K562 (cell line): ENCODE measurements at regions not wholly inside any gene's neighbourhood (a gene's known extent, or its start where the extent isn't known, plus 50 kb on each side); places are given as distances from the start of the nearest gene placed in this dataset.

Experiments
- ATAC-seq: fragments of 200-7000 bp; cut with Tn5 transposase; 3 replicates; pipeline ENCODE4 v1.9.1; 2020; ENCODE audit warnings: moderate library complexity
- BruUV-seq: library from RNA; stranded (reverse); fragments of 400-500 nt; replicated peaks from 2 replicates; lab custom pipeline; 2021; lab: Mats Ljungman, UMichigan
- CTCF ChIA-PET: fragments of 300-600 bp; formaldehyde crosslinking; extraction: SDS; loops from one replicate; lab custom pipeline; 2021; ENCODE audit warnings: low intra/inter-chr PET ratio; lab: Yijun Ruan, JAX
- POLR2A ChIA-PET: fragments of 300-600, 350-650 bp; sonication (Branson Sonifier 250); formaldehyde crosslinking; extraction: SDS; loops from one replicate; lab custom pipeline; 2021; ENCODE audit warnings: antibody characterized with exemption, inconsistent platforms; lab: Yijun Ruan, JAX
- DNase-seq, 4 experiments: peaks; one replicate each; pipeline versions ENCODE4 v3.0.0 to v3.0.0-alpha.2; 2011 to 2018; ENCODE audit warnings: low spot score in 3 of 4, mixed read lengths in 3 of 4; ENCODE audit errors: extremely low read depth in 1 of 4
- FAIRE-seq: peaks from 2 replicates; lab custom pipeline; 2011; peaks lifted over from hg19 to GRCh38; lab: Jason Lieb, UNC
- H2AFZ ChIP-seq: 2 replicates; pipeline ENCODE4 v1.6.0; 2011; ENCODE audit warnings: low read depth, low read length, control low read depth, inconsistent platforms
- H3K27ac ChIP-seq: fragments of 200-600 bp; 3 replicates; pipeline ENCODE4 v1.8.0; 2011; ENCODE audit warnings: low read depth, mild to moderate bottlenecking, control low read depth, inconsistent platforms, low read length, moderate library complexity, mixed read lengths; ENCODE audit errors: extremely low read depth
- H3K27me3 ChIP-seq, 2 experiments: fragments of 300-600 bp in 1 of 2; 2 replicates in 1 of 2; 3 replicates in 1 of 2; pipeline versions ENCODE4 v1.6.0 to v1.8.0; 2011; ENCODE audit warnings: inconsistent platforms in 2 of 2, low read length in 2 of 2, mild to moderate bottlenecking in 1 of 2, mixed read lengths in 1 of 2, moderate library complexity in 1 of 2; ENCODE audit not compliant: control insufficient read depth in 2 of 2, insufficient read depth in 2 of 2
- H3K36me3 ChIP-seq: fragments of 300-600 bp; 3 replicates; pipeline ENCODE4 v1.8.0; 2011; ENCODE audit warnings: mild to moderate bottlenecking, low read length, inconsistent platforms; ENCODE audit not compliant: control insufficient read depth, insufficient read depth
- H3K4me1 ChIP-seq, 2 experiments: fragments of 200-600 bp in 1 of 2; replicated peaks in 1 of 2; 2 replicates in 1 of 2; 3 replicates in 1 of 2; pipeline versions ENCODE4 v1.5.1 to v1.8.0; 2011; ENCODE audit warnings: inconsistent platforms in 2 of 2, low read length in 2 of 2, mild to moderate bottlenecking in 1 of 2, mixed read lengths in 1 of 2, moderate library complexity in 1 of 2; ENCODE audit not compliant: control insufficient read depth in 2 of 2, insufficient read depth in 2 of 2
- H3K4me2 ChIP-seq: 2 replicates; pipeline ENCODE4 v1.6.1; 2011; ENCODE audit warnings: low read length, control low read depth, inconsistent platforms, mixed read lengths; ENCODE audit not compliant: insufficient read depth
- H3K4me3 ChIP-seq: fragments of 200-600 bp; sonication (generic), shearing (Covaris generic); 2 replicates; pipeline ENCODE4 v1.5.1; 2016; ENCODE audit warnings: control low read depth, inconsistent platforms
- H3K79me2 ChIP-seq: fragments of 200-600 bp; 3 replicates; pipeline ENCODE4 v1.8.0; 2011; ENCODE audit warnings: low read length, inconsistent platforms; ENCODE audit not compliant: control insufficient read depth, insufficient read depth
- H3K9ac ChIP-seq, 2 experiments: 2 replicates each; pipeline versions ENCODE4 v1.6.0 to v1.6.1; 2011; ENCODE audit warnings: low read depth in 2 of 2, low read length in 2 of 2, control low read depth in 1 of 2, inconsistent platforms in 1 of 2, mild to moderate bottlenecking in 1 of 2, mixed read lengths in 1 of 2; ENCODE audit not compliant: insufficient read depth in 1 of 2
- H3K9me1 ChIP-seq: one replicate; pipeline ENCODE4 v1.6.0; 2011; ENCODE audit warnings: inconsistent platforms, mild to moderate bottlenecking, low read length, moderate library complexity; ENCODE audit not compliant: control insufficient read depth, insufficient read depth
- H3K9me3 ChIP-seq: replicated peaks from 2 replicates; pipeline ENCODE4 v1.5.1; 2011; ENCODE audit warnings: low read depth, low read length, inconsistent platforms; ENCODE audit not compliant: control insufficient read depth, insufficient read depth
- H4K20me1 ChIP-seq: replicated peaks from 2 replicates; pipeline ENCODE4 v1.6.1; 2011; ENCODE audit warnings: low read length, inconsistent platforms, mixed read lengths; ENCODE audit not compliant: control insufficient read depth, insufficient read depth
- CREB5 ChIP-seq: fragments of 250-450 bp; sonication (Bioruptor Pico); IDR thresholded peaks from 2 replicates; pipeline ENCODE4 v1.5.0; 2020; ENCODE audit warnings: mild to moderate bottlenecking
- HMGN3 ChIP-seq: IDR thresholded peaks from 2 replicates; pipeline ENCODE4 v1.6.1; 2011; ENCODE audit warnings: borderline replicate concordance, low read depth, mild to moderate bottlenecking, mixed read lengths, low read length; ENCODE audit not compliant: insufficient read length; ENCODE audit errors: extremely low read depth
- MIER1 ChIP-seq: fragments of 450-650 bp; IDR thresholded peaks from 2 replicates; pipeline ENCODE4 v1.6.1; 2016; ENCODE audit warnings: antibody characterized with exemption, mild to moderate bottlenecking, low read depth
- NELFE ChIP-seq: IDR thresholded peaks from 2 replicates; pipeline ENCODE4 v1.6.1; 2011; ENCODE audit warnings: mild to moderate bottlenecking; ENCODE audit not compliant: insufficient read depth, insufficient read length
- SMARCE1 ChIP-seq: fragments of 450-650 bp; IDR thresholded peaks from 2 replicates; pipeline ENCODE4 v1.7.1; 2016; ENCODE audit warnings: mild to moderate bottlenecking
- ZNF740 ChIP-seq, 3 experiments: fragments of 200-800 bp in 1 of 3; sonication (Bioruptor generic) in 1 of 3; sonication (generic) in 1 of 3; formaldehyde crosslinking in 1 of 3; IDR thresholded peaks; 2 replicates each; pipeline versions ENCODE4 v1.6.1 to v1.8.0; 2016 to 2022; ENCODE audit warnings: mild to moderate bottlenecking in 2 of 3, missing compliant biosample characterization in 2 of 3, missing genetic modification characterization in 2 of 3, missing genetic modification reagents in 1 of 3
- WGBS: fragments of 100-300 bp; shearing (Covaris generic); methylation state at CpG from one replicate; pipeline ENCODE4 v1.1.6; 2016; ENCODE audit warnings: low coverage, mixed read lengths; ENCODE audit not compliant: insufficient coverage; ENCODE audit errors: missing lambda C conversion rate; 5-methylcytosine and 5-hydroxymethylcytosine counted together
- in situ Hi-C: fragments of 300-500 bp; cut with MboI; formaldehyde crosslinking; loops from 4 replicates; pipeline ENCODE4 v1.15.0; 2018; ENCODE audit warnings: inconsistent platforms, mixed read lengths
- intact Hi-C: fragments of 100-400 bp; cut with micrococcal nuclease; formaldehyde crosslinking; loops from 2 replicates; pipeline ENCODE4 v1.14.2; 2022
- TF ChIP-seq, protein P1 (sequence below): sonication (generic); formaldehyde crosslinking; IDR thresholded peaks from 2 replicates; pipeline ENCODE4 v1.8.0; 2022; ENCODE audit warnings: mild to moderate bottlenecking, missing genetic modification reagents
- TF ChIP-seq, protein P2 (sequence below): fragments of 450-650 bp; IDR thresholded peaks from 2 replicates; pipeline ENCODE4 v1.6.1; 2017; ENCODE audit warnings: antibody characterized with exemption
- TF ChIP-seq, protein P3 (sequence below), 3 experiments: fragments of 200-800 bp in 1 of 3; fragments of 250-450 bp in 1 of 3; fragments of 450-650 bp in 1 of 3; sonication (Bioruptor Pico) in 1 of 3; sonication (Bioruptor generic) in 1 of 3; formaldehyde crosslinking in 1 of 3; IDR thresholded peaks; 2 replicates each; pipeline versions ENCODE4 v1.6.1 to v1.8.0; 2016 to 2022; ENCODE audit warnings: mild to moderate bottlenecking in 2 of 3, missing genetic modification characterization in 2 of 3, missing compliant biosample characterization in 1 of 3, moderate library complexity in 1 of 3

GRCh38 chr2:150627526-150627925, 140.1 kb upstream of the RND3 start (continued):
- TF ChIP-seq, protein P1, sequence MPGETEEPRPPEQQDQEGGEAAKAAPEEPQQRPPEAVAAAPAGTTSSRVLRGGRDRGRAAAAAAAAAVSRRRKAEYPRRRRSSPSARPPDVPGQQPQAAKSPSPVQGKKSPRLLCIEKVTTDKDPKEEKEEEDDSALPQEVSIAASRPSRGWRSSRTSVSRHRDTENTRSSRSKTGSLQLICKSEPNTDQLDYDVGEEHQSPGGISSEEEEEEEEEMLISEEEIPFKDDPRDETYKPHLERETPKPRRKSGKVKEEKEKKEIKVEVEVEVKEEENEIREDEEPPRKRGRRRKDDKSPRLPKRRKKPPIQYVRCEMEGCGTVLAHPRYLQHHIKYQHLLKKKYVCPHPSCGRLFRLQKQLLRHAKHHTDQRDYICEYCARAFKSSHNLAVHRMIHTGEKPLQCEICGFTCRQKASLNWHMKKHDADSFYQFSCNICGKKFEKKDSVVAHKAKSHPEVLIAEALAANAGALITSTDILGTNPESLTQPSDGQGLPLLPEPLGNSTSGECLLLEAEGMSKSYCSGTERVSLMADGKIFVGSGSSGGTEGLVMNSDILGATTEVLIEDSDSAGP (CRISPR knock-in tag): no peak
- TF ChIP-seq SMARCE1: no peak
- TF ChIP-seq, protein P2, sequence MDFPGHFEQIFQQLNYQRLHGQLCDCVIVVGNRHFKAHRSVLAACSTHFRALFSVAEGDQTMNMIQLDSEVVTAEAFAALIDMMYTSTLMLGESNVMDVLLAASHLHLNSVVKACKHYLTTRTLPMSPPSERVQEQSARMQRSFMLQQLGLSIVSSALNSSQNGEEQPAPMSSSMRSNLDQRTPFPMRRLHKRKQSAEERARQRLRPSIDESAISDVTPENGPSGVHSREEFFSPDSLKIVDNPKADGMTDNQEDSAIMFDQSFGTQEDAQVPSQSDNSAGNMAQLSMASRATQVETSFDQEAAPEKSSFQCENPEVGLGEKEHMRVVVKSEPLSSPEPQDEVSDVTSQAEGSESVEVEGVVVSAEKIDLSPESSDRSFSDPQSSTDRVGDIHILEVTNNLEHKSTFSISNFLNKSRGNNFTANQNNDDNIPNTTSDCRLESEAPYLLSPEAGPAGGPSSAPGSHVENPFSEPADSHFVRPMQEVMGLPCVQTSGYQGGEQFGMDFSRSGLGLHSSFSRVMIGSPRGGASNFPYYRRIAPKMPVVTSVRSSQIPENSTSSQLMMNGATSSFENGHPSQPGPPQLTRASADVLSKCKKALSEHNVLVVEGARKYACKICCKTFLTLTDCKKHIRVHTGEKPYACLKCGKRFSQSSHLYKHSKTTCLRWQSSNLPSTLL: no peak
- TF ChIP-seq NELFE: no peak
- TF ChIP-seq MIER1: no peak
- TF ChIP-seq CREB5: no peak
- TF ChIP-seq, all 486 proteins: peak for 0

- Histone ChIP-seq H3K9ac (no peak overlapping the region), H3K36me3 (no peaks in the 10 kb centered on the region), H3K4me3 (no peak overlapping the region), H3K4me1 (no peaks in the 10 kb centered on the region), H3K9me1 (no peaks in the 10 kb centered on the region), H3K79me2 (no peaks in the 10 kb centered on the region), H3K4me2 (no peak overlapping the region), H2AFZ (no peak overlapping the region), H4K20me1 (no peaks in the 10 kb centered on the region), H3K27ac (no peak overlapping the region), H3K9me3 (no peaks in the 10 kb centered on the region), H3K27me3 (no peaks in the 10 kb centered on the region)
- ChIA-PET CTCF (no interaction called here), POLR2A (no interaction called here)
- BruUV-seq: no TSS peak
- in situ Hi-C loops: no loop called here
- DNase-seq: no peak
- WGBS: 0% methylated on average over 1 of the region's 1 CpG
- ATAC-seq: no peak
- FAIRE-seq: no peak
- intact Hi-C loops: no loop called here
- TF ChIP-seq, protein P3, sequence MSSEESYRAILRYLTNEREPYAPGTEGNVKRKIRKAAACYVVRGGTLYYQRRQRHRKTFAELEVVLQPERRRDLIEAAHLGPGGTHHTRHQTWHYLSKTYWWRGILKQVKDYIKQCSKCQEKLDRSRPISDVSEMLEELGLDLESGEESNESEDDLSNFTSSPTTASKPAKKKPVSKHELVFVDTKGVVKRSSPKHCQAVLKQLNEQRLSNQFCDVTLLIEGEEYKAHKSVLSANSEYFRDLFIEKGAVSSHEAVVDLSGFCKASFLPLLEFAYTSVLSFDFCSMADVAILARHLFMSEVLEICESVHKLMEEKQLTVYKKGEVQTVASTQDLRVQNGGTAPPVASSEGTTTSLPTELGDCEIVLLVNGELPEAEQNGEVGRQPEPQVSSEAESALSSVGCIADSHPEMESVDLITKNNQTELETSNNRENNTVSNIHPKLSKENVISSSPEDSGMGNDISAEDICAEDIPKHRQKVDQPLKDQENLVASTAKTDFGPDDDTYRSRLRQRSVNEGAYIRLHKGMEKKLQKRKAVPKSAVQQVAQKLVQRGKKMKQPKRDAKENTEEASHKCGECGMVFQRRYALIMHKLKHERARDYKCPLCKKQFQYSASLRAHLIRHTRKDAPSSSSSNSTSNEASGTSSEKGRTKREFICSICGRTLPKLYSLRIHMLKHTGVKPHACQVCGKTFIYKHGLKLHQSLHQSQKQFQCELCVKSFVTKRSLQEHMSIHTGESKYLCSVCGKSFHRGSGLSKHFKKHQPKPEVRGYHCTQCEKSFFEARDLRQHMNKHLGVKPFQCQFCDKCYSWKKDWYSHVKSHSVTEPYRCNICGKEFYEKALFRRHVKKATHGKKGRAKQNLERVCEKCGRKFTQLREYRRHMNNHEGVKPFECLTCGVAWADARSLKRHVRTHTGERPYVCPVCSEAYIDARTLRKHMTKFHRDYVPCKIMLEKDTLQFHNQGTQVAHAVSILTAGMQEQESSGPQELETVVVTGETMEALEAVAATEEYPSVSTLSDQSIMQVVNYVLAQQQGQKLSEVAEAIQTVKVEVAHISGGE (CRISPR knock-in tag; IDR thresholded peaks at IDR 0.05): no peak
- TF ChIP-seq ZNF740 (CRISPR knock-in tag; IDR thresholded peaks at IDR 0.05): no peak
- TF ChIP-seq ZNF740 (tag; IDR thresholded peaks at IDR 0.05): no peak
- no peak for TF ChIP-seq HMGN3
Measured at GRCh38 chr2:150626934-150627411, 139.5 kb upstream of the RND3 start.
